NCI-H1092 treated with DMSO at 0.1 percent for 48 hours (cell line): ENCODE measurements at regions not wholly inside any gene's neighbourhood (a gene's known extent, or its start where the extent isn't known, plus 50 kb on each side); places are given as distances from the start of the nearest gene placed in this dataset.
"Not testable (repeated sequence)": the region's sequence is repeated elsewhere in the genome, so short reads cannot be mapped to it uniquely, and the experiment has no call there.

Experiments used
- DNase-seq: peaks from one replicate; lab custom pipeline; 2025; lab: John Stamatoyannopoulos, UW

DNA sequence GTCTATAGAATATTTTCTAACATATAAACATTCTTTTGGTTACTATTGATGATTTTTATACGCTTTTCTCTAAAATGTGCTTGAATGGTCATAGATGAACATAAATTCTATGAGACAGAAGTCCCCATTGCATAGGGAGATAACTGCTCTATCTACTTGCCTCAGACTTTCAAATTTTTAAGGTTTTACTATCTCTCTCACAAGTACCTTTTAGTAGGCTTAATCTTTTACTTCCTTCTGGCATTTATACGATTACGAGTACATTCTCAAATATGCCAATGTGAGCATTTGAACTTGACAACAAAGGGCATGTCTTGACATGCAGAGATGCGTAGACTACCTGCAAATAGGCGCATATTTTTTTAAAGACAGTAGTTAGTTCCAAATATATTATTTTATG is 935.9 kb upstream of the LRATD1 start:
- no peak for DNase-seq

DNA sequence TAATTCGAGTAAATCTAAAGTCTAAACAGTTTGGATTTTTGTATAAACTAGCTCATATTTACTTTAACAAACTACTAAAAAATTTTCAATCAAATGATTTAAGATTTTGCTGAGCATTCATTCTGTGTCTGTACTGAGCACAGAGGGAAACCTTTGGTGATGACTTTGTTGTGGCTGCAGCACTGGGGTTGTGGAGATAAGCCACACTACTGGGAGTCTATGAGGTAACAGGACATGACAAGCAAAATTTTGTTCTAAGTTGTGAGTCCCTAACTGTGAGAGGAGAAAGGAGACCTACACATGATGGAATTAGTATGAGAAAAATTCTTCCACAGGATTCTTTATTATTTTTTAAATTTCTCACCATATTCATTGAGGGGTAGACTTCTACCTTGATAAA is 933.7 kb upstream of the LRATD1 start:
- DNase-seq = no peak

DNA sequence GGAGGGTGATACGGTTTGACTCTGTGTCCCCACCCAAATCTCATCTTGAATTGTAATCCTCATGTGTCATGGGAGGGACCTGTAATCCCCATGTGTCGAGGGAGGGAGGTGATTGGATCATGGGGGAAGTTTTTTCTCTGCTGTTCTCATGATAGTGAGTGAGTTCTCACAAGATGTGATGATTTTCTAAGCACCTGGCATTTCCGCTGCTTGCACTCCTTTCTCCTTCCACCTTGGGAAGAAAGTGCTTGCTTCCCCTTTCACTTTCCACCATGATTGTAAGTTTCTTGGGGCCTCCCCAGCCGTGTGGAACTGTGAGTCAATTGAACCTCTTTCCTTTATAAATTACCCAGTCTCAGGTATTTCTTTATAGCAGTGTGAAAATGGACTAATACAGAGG is 932.6 kb upstream of the LRATD1 start:
- not testable (repeated sequence) for DNase-seq

DNA sequence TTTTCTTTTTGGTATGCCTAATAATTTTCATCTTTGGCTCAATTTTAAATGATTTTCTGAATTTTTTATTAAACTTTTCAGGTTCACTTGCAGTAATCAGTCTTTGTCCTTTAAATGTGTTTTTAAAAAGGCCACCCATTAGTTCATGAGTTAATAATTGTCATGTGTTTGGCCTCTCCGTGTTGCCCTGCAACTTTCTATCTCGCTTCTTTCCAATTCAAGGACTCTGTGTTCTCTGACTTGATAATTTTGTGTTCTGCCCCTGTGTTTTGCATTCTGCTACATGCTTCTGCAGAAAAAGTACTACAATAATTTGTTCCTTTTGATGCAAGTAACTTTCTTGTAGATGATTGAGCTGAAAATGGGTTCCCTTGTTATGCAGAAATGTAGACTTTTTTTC is 921.4 kb upstream of the LRATD1 start:
- no peak for DNase-seq

DNA sequence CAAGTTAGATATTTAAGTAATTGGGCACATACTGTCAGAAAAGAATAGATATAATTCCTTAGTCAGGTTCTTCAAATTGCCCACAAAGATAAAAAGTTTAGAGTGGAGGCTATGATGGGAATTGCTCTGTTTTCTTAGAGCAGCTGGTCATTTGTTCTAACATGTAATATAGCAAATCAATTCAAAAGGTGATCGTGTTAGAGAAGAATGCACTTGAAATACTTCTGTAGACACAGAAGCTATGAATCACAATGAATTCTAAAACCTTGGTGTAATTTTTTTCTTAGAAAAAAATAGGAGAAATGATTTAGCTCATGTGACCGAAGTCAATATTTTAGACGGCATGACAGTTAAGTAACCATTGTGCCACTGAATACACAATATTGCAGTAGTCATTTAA is 918.1 kb upstream of the LRATD1 start:
- no peak for DNase-seq

DNA sequence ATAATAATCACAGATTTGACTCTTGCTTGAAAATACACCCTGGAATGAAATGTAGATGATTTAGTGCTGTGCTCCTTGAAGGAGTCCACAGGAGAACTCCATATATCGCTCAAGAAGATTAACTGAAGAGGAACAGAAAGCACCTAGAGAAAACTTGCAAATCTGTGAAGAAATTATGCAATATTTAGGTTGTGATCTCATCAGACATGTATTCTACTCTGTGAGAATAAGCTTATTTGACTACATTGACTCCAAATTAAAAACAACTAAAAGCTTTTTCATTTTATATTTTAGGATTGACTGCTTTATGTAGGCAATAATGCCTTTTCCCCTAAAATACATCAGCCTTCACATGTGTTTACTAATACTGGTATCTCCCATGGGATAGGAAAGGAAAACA is 906.6 kb upstream of the LRATD1 start:
- no peak for DNase-seq

DNA sequence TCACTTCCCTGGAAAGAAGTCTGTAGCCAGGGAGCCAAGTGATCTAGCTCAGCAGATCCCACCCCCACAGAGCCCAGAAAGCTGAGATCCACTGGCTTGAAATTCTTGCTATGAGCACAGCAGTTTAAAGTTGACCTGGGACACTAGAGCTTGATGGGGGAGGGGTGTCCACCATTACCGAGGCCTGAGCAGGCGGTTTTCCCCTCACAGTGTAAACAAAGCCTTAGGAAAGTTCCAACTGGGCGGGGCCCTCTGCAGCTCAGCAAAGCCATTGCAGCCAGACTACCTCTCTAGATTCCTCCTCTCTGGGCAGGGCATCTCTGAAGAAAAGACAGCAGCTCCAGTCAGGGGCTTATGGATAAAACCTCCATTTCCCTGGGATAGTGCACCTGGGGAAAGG is 887.2 kb upstream of the LRATD1 start:
- no peak for DNase-seq

DNA sequence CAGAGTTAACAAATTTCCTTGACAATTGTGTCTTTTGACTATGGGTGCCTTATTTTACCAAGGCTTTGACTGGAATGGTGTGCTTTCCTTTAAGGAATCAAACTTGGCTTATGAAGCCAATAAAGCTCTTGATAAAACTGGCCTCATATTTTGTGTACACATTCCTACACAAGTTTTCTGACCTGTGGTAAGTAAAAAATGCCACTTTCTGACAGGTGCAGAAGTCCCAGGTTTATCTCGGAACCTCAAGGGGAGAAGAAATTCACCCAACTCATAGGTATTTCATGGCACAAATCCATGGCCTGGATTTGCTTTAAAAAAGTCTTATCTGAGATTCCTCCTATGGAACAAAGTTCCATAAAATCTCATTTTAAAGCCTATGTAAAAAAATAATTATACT is 880.6 kb upstream of the LRATD1 start:
- no peak for DNase-seq

DNA sequence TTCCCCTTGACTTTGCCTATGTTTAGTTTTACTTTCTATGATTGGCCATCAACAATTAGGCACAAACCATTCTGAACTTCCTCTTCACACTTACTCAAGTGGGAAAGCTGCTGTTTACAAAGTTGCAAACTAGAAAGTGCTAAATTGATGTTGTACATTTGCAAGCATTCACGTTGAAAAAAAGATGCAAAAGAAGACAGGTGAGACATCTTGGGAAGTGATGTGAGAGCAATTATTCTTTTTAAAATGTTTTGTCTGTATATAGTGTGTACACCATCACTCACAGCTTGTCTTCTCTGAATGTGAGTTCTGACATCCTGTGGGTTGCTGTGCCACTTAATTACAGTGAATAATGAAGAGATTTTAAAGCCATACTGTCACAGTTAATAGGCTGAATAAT is 874.1 kb upstream of the LRATD1 start:
- no peak for DNase-seq

DNA sequence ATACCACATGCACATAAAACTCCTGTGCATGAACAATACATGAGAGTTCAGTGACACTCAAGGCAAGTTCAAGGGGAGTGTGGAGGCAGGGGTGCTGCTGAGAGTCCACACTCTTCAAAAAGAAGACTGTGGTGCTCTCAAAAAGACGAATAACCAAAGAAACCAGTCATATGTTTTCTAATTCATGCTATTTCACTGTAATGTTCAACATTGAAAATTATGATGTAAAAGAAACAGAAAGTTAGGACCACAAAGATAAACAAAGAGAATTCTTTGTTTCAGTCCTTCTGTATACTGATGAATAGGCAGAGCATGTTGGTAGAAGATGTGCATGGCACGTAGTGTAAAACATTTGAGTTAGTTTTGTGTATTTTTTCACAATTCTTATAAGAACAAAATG is 864.2 kb upstream of the LRATD1 start:
- no peak for DNase-seq

DNA sequence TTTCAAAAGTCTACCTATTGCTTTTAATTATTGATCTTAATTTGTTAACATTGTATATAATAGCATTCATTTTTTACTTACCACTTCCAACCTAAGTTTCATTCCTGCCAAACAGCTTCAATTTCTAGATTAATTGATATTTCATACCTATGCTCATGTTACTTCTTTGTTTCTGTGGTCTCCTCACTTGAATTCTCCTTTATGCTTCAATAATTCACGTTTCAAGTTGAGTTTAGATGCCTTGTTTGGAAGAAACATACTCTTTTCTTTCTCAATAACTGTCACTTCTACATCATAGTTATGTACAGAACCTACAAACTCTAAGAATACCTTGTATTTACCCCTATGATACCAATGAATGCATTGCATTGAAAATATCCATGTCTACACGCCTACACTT is 862.2 kb upstream of the LRATD1 start:
- no peak for DNase-seq

DNA sequence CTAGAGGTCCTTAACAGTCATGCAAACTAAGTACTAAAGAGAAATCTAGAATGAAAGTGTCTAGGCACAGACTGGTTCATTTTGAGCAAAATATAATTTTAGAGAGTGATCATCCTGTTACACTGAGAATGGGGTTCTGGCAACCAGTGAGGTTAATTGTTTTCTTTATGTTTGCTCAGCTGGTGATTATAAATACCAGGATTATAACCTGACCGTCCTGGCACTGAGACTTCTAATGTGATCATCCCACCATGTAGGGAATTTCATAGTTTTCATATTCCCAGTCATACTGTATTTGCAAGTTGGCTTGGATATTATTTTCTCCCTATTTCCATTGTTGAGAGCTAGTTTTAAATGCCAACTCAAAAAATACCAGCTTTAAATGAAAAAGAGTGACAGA is 852.5 kb upstream of the LRATD1 start:
- DNase-seq = peak; percentile 46

DNA sequence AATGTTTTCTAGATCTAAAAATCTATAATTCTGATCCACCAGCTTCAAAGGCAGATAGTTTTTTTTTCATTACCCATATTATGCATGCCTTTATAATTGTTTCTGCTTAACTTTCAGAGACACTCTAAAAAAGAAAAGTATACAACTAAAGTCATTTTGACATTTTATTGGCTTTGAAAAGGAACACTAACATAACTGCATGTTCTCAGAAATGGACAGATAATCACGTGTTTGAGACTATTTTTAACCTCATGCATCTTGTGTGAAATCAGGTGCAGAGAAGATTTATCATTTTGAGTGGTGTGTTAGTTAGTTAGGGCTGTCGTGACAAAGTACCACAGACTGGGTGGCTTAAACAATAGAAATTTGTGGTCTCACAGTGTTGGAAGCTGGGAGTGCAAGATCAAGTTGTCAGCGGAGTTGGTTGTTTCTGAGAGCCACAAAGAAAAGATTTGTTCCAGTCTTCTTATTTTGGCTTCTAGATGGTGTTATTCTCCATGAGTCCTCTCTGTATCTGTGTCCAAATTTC is 841.4 kb upstream of the LRATD1 start:
- DNase-seq = no peak

DNA sequence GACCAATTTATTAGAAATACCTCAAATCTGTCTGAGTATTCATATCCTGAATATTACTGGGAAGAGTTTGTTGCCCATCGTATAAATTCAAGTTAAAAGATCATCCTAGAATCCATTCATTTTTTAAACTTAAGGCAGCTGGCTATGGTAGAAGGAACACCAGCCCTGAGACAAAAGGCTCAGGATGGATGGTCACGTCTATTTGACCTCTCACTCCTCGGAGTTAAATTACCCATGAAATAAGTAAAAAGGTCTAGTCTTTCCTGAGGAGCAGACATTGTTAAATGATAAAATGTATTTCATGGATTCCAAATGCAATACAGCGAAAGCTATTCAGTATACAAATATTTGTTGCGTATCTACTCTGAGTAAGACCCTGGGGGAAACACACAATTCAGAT is 826.0 kb upstream of the LRATD1 start:
- DNase-seq = no peak

DNA sequence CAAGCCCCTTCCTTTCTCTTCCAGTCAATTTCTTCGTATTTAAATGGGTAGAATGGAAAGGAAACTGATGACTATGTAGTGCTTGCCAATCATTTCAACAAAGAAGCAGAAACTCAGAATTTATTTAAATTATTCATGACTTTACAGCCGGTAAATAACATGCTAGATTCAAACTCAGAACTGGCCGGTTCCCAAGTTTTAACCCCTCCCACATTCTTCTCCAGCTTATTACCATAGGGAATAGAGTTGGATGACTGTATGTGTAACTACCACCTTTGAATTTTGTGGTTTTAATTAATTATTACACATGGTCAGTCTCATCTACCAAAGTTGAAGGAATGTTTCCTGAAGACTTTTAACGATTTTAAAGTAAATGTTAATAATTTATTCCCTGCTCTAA is 819.3 kb upstream of the LRATD1 start:
- DNase-seq = no peak

DNA sequence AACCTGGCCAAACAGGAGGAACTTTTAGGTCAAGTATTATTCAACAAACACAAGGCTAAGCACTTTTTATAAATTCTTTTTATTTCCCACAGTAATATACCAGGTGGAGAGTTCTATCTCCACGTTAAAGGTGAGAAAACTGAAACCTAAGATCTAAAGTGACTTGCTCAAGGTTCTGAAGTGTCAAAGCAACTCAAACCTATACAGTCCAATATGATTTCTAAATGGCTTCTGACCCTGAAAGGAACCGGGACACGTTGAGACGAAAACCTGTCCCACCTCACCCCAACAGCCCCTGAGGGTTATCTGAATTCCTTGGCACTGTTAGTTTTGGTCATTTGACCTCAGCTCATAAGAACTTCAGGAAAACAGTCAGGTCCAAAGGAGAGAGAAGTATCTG is 814.5 kb upstream of the LRATD1 start:
- DNase-seq = no peak

DNA sequence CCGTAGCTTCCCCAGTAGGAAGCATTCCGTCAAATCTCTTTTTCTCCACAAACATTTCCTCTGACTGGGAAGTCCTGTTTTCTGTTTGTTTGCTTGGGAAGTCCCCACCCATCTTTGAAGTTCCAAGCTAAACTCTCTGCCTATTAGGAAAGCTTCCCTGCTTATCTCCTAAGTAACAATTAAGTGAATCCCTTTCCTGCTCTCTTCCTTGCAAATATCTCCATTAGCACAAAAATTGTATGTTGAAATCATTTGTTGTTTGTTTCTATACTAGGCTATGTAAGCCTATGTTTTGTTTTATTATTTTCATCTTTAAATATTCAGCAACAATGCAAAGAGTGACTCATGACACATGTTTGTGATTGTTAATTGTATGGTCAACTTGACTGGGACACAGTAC is 812.6 kb upstream of the LRATD1 start:
- no peak for DNase-seq

DNA sequence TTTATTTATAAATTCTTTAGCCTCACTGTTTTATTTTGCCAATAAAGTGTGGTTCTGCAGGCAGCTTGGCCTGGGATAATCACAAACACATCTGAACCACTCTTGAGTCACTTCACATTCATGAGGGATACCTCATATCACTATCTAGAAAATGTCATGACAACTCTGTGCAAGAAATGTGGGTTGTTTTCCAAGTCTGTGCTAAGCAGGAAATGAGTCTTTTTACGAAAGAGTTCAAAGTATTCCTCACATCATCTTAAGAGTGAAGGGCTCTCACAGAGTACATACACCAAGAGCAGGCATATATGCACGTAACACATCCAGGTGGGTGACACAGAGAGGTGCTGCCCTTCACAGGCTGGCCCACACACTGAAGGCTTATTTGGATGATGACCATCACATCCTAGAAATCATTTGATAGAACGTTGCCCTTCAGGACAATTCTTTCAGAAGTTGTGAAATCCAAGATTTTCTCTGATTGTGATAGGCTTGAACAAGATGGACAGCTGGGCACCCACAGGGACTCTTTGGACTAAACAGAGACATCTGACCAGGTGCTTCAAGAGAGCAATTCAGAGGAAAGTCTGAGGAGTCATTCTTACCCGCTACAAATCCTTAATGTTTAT is 811.1 kb upstream of the LRATD1 start:
- DNase-seq = no peak

DNA sequence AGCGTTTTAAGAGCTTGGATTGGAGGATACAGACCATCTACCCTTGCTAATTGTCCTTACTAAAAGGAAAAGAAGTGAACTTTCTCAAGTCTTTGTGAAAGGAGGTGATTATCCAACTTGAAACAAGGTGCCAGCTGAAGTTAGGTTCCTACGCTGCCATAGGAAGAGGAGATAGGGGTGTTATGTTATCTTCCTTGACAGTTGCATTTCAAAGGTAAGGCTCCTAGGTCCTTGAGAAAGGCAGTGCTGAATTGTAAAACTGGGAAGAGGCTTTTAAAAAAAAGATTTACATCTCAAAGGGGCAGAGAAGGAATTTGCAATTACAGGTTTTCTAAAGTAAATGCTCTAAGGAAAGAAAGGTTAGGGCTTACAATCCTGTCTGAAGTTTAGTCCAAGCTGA is 810.2 kb upstream of the LRATD1 start:
- no peak for DNase-seq

DNA sequence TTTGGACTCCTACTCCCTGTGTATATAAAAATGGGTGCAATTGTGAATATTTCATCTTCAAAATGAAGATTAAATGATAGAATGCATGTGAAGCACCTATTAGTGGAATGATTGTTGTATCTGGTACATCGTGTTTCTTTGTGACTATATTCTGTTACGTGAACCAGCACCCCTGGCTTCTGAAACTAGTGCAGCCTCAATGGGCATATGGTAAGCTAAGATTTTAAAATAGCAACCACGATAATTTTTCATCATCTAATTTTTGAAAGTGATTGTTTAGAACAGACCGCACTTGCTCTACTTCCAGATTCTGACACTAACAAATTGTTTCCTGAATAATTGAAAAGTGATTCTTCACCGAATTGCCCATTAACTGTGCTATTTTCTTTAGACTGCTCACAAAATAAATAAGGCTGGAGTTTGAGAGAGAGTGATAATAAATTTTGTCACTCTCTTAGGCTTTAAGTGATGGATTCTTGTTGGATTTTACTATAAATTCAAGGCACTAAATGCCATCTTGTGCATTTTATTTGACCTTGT is 806.1 kb upstream of the LRATD1 start:
- no peak for DNase-seq

DNA sequence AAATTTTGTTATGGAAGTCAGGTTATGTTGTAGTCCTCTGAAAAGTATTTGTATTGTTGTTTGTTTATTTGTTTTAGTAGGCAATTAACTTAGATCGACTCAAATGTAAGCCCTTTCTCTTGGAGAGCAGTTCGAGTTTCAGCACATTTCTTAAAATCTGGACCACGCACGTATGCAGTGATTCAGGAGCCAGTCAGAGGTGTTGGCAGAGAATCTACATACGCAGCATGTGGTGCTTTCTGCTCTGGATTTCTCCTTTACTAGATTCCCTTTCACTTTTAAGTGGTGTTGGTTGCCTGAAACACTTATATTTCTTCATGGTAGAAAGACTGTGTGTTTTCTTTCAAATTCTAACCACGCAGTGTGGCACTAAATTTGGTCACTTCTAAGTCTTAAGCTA is 773.9 kb upstream of the LRATD1 start:
- no peak for DNase-seq

DNA sequence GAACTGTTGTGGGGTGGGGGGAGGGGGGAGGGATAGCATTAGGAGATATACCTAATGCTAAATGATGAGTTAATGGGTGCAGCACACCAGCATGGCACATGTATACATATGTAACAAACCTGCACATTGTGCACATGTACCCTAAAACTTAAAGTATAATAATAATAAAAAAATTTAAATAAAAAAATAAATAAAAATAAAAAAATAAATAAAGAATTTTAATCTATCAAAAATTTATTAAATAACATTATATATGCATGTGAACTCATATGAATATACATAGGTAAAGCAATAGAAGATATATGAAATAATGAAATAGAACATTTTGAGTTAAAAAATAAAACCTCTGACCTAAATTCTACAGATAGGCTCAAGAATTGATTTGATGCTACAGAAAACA is 764.2 kb upstream of the LRATD1 start:
- not testable (repeated sequence) for DNase-seq

DNA sequence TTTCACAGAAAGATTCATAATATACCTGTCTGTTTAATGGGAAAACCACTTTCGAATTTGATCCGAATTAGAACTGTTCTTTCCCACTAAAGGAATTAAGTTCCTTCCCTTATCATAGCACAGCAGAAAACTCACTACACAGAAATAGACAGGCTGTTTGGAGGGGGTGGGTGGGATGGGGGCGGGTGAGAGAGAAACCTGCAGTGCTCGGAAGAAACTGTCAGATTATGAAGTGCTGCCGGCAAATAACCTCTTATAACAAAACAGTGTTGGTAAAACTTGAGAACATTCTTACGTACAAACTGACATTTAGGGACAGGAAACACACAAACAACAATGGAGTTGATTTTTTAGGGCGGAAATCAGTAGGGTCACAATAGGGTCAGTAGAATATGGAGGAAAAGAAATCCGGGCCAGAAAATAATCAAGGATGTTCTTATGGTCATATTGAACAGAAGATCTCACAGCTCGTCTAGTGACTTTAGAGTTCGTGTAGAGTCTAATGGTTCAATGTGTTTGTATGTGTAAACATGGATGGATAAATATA is 756.0 kb upstream of the LRATD1 start:
- no peak for DNase-seq

DNA sequence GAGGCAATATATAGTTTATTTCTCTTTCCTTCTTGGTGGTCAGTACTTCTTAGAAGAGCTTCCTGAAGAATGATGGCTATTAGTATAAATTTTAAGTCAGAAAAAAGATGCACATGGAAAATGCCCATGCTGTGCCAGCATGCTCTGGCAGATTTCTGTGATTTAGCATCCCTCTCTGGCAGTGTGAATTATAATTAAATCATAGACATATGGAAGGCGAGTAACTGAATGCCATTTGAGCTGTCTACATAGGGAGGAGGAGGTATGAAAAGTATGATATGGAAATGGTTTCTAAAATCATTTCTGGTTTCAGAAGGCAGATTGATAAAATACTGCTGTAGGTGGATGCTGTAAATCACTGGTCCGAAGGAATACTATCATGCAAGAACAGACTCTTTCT is 754.9 kb upstream of the LRATD1 start:
- DNase-seq = no peak
